ENCODE measurements at regions not wholly inside any gene's neighbourhood (a gene's known extent, or its start where the extent isn't known, plus 50 kb on each side); places are given as distances from the start of the nearest gene placed in this dataset.

DNA sequence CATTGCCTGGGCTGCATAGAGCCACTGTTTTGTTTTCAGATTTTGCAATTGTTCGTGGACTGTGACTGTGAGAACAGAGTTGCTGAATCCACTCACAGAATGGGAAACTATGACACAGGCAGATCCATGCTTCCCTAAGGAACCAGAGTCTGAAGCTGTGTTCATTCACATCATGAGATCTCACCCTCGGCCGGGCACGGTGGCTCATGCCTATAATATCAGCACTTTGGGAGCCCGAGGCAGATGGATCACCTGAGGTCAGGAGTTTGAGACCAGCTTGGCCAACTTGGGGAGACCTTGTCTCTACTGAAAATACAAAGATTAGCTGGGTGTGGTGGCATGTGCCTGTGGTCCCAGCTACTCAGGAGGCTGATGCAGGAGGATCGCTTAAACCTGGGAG is 139.2 kb upstream of the SALL4 start:
- no peak for TF ChIP-seq CTCF (IDR thresholded peaks at IDR 0.05)
- TF ChIP-seq POLR2A (IDR thresholded peaks at IDR 0.05) = no peak
- intact Hi-C loops (cut with DNase I) = no loop called here
- WGBS, 4 donors = 87 to 95% (median 89%) methylated on average over 4 to 6 of the region's 6 CpGs
- Histone ChIP-seq H3K36me3 (replicated peaks in 1 of 2) (no peaks in the 10 kb centered on the region), H3K9me3 (replicated peaks in 1 of 3) (no peaks in the 10 kb centered on the region), H3K4me1 (replicated peaks in 1 of 2) (no peaks in the 10 kb centered on the region), H3K27me3 (no peaks in the 10 kb centered on the region), H3K27ac (no peak overlapping the region), H3K4me3 (no peak overlapping the region)
- DNase-seq = no peak

DNA sequence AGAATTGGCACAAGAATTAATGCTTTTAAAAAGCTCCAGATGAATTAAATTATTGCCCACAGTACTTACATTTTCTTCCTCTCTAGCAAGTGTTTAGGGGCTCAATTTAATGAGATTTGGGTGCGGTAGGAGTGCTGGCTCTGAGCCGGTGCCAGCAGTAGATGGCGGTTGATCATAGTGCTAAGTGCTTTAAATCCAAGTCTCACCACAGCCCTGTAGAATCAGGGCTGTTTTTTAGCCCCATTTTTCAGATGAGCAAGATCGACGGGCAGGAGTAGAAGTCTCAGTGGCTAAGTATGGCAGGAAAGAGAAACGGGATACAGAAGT is 136.9 kb upstream of the SALL4 start:
- H3K27ac ChIP-seq = no peak overlapping the region
- no peak overlapping the region for H3K4me3 ChIP-seq
- H3K9me3 ChIP-seq (replicated peaks in 1 of 3) = no peaks in the 10 kb centered on the region
- H3K36me3 ChIP-seq (replicated peaks in 1 of 2) = no peaks in the 10 kb centered on the region
- H3K27me3 ChIP-seq = no peaks in the 10 kb centered on the region
- no peak for DNase-seq
- no peaks in the 10 kb centered on the region for H3K4me1 ChIP-seq (replicated peaks in 1 of 2)
- intact Hi-C loops (cut with DNase I) = no loop called here
- no peak for TF ChIP-seq CTCF (IDR thresholded peaks at IDR 0.05)
- TF ChIP-seq POLR2A (IDR thresholded peaks at IDR 0.05) = no peak
- 86 to 92% (median 90%) methylated on average over 6 of the region's 6 CpGs for WGBS, 4 donors

- DNase-seq = no peak
- H3K36me3 ChIP-seq (replicated peaks in 1 of 2) = no peaks in the 10 kb centered on the region
- H3K4me3 ChIP-seq = no peak overlapping the region
- H3K27ac ChIP-seq = no peak overlapping the region
- intact Hi-C loops (cut with DNase I) = no loop called here
- H3K4me1 ChIP-seq (replicated peaks in 1 of 2) = no peaks in the 10 kb centered on the region
- H3K9me3 ChIP-seq (replicated peaks in 1 of 3) = no peaks in the 10 kb centered on the region
- WGBS, 4 donors = 74 to 80% (median 76%) methylated on average over 5 of the region's 5 CpGs
- no peak for TF ChIP-seq CTCF (IDR thresholded peaks at IDR 0.05)
- TF ChIP-seq POLR2A (IDR thresholded peaks at IDR 0.05) = no peak
- no peaks in the 10 kb centered on the region for H3K27me3 ChIP-seq
These were observed 136.4 kb upstream of the SALL4 start for GRCh38 chr20:51938559-51939258.

DNA sequence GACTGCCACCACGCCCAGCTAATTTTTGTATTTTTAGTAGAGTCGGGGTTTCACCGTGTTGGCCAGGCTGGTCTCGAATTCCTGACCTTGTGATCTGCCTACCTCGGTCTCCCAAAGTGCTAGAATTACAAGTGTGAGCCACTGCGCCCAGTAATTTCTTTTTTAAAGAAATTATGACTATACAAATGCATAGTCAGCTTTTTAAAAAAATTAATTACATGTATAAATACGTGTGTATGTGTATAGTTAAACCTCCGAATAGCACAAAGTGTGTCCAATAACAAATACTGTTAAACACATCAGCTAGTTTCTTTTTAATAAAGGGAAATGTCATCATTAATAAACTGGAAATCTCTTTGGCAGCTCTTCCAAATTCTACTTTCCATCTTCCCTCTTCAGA is 135.5 kb upstream of the SALL4 start:
- Histone ChIP-seq H3K27ac (no peak overlapping the region), H3K9me3 (replicated peaks in 1 of 3) (no peaks in the 10 kb centered on the region), H3K4me1 (replicated peaks in 1 of 2) (no peaks in the 10 kb centered on the region), H3K36me3 (replicated peaks in 1 of 2) (no peaks in the 10 kb centered on the region), H3K27me3 (no peaks in the 10 kb centered on the region), H3K4me3 (no peak overlapping the region)
- no peak for DNase-seq
- WGBS, 4 donors = 86 to 92% (median 89%) methylated on average over 8 of the region's 8 CpGs
- intact Hi-C loops (cut with DNase I) = no loop called here
- no peak for TF ChIP-seq POLR2A (IDR thresholded peaks at IDR 0.05)
- no peak for TF ChIP-seq CTCF (IDR thresholded peaks at IDR 0.05)

Data from adrenal gland (tissue), 9 donors.